HG02938 (cell line): ENCODE measurements at regions not wholly inside any gene's neighbourhood (a gene's known extent, or its start where the extent isn't known, plus 50 kb on each side); places are given as distances from the start of the nearest gene placed in this dataset.

Source experiments
- ATAC-seq: cut with Tn5 transposase; IDR thresholded peaks from one replicate; pipeline ENCODE4 v1.9.1; 2021; ENCODE audit warnings: mild to moderate bottlenecking, moderate library complexity; ENCODE audit not compliant: unreplicated experiment

DNA sequence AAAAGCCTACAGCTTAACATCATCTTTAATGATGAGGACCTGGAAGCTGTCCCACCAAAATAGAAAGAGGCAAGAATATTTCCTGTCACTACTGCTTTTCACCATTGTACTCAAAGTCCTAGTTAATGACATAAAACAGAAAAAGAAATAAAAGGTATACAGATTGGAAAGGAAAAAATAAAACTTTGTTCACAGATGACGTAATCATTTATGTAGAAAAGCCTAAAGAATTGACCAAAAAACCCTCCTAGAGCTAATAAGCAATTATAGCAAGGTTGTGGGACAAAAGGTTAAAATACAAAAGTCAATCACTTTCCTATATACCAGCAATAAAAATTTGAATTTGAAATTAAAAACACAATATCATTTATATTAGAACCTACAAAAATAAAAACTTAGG is 97.2 kb upstream of the MDGA2 start:
- no peak for ATAC-seq

DNA sequence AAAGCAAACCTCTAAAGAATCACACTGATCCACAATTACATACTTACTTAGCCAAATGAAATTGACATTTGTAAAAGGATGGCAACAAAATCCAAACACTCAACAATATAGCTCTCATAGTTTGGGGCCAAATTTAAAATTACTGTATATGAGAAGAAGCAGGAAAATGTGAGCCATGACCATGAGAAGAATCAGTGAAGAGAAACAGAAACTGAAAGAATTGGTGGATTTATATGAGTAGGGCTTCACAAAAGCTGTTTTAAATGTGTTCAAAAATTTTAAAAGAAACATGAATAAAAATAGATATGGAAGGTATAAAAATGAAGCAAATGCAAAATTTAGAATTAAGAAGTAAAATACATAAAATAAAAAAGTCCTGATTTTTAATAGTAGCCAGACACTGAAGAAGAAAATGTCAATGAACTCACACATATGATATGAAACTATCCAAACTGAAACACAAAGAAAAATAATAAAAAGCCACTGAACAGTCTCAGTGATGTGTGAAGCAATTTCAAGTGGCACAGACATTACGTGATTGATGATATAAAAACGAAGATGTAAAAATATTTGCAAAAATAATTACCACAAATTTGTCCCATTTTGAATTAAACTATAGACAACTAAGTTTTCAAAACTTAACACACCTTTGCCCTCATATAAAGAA is 87.9 kb upstream of the MDGA2 start:
- ATAC-seq, result no peak

DNA sequence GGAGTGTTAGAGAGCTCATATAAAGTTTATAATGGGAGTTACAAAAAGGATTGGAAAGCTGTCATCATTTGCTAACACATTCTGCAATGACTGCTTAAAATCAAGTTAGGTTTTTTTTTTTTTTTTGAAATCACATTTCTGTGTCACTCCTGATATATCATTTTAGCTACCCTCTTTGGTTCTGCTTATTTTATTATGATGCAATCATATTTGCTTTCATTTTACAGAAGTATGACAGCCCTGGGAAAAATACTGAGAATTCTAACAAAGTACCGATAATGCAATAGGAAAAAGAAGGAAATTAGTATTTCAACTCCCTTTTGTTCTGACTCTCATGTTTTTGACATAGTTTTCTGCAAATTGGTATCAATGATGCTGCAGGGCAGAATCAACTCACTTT is 71.6 kb upstream of the MDGA2 start:
- ATAC-seq, result no peak

DNA sequence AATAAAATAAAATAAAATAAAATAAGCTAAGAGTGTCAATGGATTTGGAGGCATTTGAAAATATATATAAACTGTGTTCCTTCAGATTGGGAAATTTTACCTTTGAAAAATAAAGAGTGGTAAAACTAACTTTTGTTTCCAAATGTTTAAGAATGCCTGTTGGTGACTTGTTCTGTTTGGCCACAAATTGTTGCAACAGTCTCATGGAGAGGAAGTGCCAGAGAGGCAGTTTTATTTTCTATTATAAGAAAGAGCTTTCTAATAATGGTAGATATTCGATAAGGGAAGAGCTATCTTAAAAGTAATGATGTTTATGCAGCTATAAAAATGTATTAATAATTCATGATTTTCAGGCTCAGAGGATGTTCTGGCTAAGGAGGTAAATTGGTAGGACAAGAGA is 68.8 kb upstream of the MDGA2 start:
- no peak for ATAC-seq

DNA sequence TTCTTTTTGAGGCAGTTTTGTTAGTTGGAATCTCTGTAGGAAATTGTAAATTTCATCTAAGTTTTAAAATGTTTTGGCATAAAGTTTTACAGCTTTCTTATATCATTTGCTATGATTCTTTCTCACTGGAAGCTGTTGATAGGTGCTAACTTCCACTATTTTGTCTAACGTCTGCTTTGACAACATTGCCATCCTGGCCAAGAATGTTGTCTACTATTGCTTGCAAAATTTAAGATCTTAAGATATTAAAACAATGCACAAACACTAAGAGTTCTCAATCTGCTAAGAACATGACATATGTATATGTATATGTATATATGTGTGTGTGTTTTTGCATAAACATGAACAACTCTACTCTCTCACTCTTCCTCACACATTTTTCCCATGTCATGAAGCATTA is 64.1 kb upstream of the MDGA2 start:
- ATAC-seq, result no peak

DNA sequence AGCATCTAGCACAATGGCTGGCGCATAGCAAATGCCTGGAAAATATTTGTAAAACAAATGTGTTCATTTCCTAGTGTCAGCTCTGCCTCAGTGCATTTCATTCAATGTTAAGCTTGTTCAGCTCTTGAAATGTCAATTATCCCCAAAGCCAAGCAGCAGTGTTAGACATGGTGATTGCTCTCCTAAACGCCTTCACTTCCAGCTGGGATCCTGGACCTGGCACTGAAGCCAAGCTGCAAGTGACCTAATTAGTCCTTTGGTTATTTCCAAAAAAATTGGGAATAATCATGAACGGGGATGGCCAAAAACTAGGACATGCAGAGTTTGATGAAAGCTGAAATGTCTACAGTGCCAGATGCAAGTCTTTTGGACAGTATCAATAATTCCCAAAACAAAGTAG is 54.9 kb upstream of the MDGA2 start:
- no peak for ATAC-seq
